Activated naive CD8-positive, alpha-beta T cell (primary cell): ENCODE measurements at regions not wholly inside any gene's neighbourhood (a gene's known extent, or its start where the extent isn't known, plus 50 kb on each side); places are given as distances from the start of the nearest gene placed in this dataset.
"Not testable (repeated sequence)": the region's sequence is repeated elsewhere in the genome, so short reads cannot be mapped to it uniquely, and the experiment has no call there.

Source experiments
- H3K27ac Mint-ChIP-seq: one replicate; pipeline ENCODE4 v1.8.0; 2021; ENCODE audit warnings: mixed read lengths
- H3K27me3 Mint-ChIP-seq: one replicate; pipeline ENCODE4 v1.8.0; 2021; ENCODE audit warnings: mixed read lengths
- H3K36me3 Mint-ChIP-seq: one replicate; pipeline ENCODE4 v1.8.0; 2021; ENCODE audit warnings: mixed read lengths
- H3K4me1 Mint-ChIP-seq: one replicate; pipeline ENCODE4 v1.8.0; 2021; ENCODE audit warnings: low read depth, mixed read lengths
- H3K4me3 Mint-ChIP-seq: one replicate; pipeline ENCODE4 v1.8.0; 2021; ENCODE audit warnings: mild to moderate bottlenecking, mixed read lengths
- H3K9me3 Mint-ChIP-seq: one replicate; pipeline ENCODE4 v1.8.0; 2021; ENCODE audit warnings: low read depth, mixed read lengths

DNA sequence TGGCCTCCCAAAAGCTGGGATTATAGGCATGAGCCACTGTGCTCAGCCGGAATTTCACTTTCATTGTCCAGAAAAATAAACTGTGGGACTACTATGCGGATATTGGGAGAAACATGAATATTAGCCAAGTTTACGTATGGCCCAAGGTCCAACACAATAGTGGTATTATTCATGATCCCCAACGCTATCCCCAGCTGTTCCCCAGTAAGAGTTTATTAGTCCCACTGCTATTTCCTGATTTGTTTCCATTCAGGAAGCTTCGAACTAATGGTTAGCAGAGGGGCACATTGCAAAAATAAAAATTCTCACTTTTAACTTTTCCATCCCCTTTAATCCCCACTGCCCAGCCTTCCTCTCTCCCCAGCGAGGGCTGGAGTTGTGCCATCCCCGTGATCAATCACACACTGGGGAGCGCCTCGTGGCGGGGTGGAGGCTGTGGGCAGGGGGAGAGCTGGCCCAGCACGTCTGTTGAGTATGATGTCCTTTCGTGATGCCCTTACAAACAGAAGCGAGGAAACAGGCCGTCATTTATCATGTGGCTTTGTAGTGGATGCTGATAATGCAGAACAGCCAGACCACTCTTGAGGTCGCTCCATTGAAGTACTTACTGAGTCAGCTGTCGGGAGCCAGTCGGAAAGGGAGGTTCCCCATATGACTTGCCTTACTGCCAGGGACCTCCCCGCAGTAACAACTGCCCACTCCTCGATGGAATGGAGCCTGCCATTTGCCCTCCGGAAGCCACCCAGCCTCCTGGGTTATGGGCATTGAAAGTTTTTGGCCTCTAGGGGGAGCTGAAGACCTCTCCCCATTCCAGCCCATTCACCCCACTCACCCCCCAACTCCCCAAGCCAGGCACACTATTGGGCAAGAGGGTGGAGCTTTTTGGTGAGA lies 117.0 kb downstream of the KDR start:
- peaks cover 2% of the 10 kb centered on the region for H3K27me3 Mint-ChIP-seq
- H3K4me3 Mint-ChIP-seq = no peak overlapping the region
- no peaks in the 10 kb centered on the region for H3K9me3 Mint-ChIP-seq
- H3K36me3 Mint-ChIP-seq = no peaks in the 10 kb centered on the region
- no peak overlapping the region for H3K27ac Mint-ChIP-seq
- H3K4me1 Mint-ChIP-seq = no peaks in the 10 kb centered on the region

DNA sequence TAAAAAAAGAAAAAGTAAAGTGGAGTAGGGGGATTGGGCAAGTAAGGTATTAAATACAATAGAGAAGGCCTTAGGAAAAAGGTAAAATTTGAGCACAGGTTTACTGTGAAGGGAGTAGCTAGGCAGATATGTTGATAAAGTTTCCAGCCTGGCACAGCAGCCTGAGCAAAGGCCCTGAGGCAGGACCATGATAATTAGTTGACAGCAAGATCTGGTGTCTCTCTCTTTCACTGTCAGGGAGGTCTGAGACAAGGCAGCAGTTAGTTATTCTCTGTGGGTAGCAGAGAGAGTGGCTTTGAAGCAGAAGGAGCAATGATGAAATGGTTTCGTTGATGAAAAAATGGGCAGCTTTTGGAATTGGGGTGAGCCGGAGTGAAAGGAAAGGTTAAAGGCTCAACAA lies 119.5 kb downstream of the KDR start:
- Mint-ChIP-seq H3K27ac (no peak overlapping the region), H3K27me3 (peaks cover 2% of the 10 kb centered on the region), H3K36me3 (no peaks in the 10 kb centered on the region), H3K4me1 (no peaks in the 10 kb centered on the region), H3K9me3 (no peaks in the 10 kb centered on the region), H3K4me3 (no peak overlapping the region)

DNA sequence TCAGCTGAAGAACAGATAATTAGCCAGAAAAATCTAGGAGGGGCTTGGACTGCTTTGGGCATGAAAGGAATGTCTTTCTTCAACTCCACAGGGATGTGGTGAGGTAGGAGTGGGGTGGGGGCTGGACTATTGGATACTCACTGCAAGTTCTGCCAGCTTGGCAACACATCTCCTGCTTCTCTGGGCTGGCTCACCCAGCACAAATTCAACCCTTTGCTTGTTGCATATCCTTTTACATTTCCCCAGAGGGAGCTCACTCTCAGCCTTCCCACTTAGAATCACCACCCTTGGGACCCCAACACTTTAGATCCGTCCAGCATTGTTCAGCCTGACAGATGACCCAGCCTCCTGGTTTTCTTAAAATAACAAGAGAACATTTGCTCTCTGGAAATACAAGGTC lies 120.6 kb downstream of the KDR start:
- H3K9me3 Mint-ChIP-seq = no peaks in the 10 kb centered on the region
- no peak overlapping the region for H3K27ac Mint-ChIP-seq
- no peak overlapping the region for H3K4me3 Mint-ChIP-seq
- H3K27me3 Mint-ChIP-seq = peaks cover 2% of the 10 kb centered on the region
- H3K36me3 Mint-ChIP-seq = no peaks in the 10 kb centered on the region
- no peaks in the 10 kb centered on the region for H3K4me1 Mint-ChIP-seq

DNA sequence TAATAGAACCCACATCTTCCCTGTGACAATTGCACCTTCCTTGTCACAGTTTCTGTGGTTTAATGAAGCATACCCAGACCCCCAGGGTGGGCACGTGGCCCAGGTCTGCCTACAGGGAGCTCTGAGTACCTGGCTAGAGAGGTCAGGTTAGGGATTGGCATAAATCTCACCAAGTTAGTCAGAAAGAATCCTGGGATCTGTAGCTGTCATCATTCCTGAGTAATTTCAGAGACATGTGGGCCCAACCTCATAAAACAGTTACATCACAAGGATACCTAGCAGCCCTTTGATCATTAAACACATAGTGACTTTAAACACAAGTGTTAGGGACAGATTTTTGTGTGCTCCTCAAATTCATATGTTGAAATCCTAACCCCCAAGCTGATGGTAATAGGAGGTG lies 123.0 kb downstream of the KDR start:
- Mint-ChIP-seq H3K36me3 (no peaks in the 10 kb centered on the region), H3K4me1 (no peaks in the 10 kb centered on the region), H3K27me3 (peaks cover 2% of the 10 kb centered on the region), H3K9me3 (no peaks in the 10 kb centered on the region), H3K4me3 (no peak overlapping the region), H3K27ac (no peak overlapping the region)

DNA sequence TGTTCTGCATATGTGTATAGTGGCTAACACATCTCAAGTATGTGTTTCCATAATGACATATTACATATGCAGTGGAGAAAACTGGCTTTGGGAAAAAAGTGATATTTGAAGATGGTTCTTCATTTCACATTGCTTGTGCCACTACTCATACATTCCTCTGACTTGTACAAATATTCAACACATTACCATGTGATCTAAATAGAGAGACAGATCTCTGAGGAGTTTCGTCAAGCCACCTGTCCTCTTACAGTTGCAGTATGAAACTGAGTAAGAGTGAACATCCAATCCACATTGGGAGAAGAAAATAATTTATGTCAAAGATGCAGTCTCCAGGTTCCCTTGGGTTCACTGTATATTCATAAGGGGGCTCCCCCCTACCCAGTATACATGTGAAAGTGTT lies 123.9 kb downstream of the KDR start:
- no peaks in the 10 kb centered on the region for H3K36me3 Mint-ChIP-seq
- no peak overlapping the region for H3K4me3 Mint-ChIP-seq
- H3K27ac Mint-ChIP-seq = no peak overlapping the region
- H3K4me1 Mint-ChIP-seq = no peaks in the 10 kb centered on the region
- H3K27me3 Mint-ChIP-seq = peaks cover 2% of the 10 kb centered on the region
- H3K9me3 Mint-ChIP-seq = no peaks in the 10 kb centered on the region

DNA sequence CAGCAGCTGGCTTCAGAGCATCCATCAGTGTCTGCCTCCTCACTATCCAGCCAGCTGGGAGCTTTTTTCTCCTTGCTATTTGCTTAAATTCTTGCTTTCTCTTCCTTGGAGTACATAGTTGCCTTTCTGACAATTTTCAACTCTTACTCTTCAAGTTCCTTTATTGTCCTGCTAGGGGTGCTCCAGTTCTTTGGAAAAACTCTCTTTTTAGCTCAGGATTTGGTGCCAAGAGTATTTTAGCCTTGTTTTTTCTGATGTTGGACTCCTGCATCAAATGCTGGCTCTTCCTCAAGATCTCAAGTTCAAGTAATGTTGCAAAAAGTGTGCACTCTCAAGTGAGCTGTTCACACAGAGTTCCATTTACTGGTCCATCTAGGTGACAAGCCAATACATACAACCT lies 126.4 kb downstream of the KDR start:
- Mint-ChIP-seq H3K4me1 (no peaks in the 10 kb centered on the region), H3K27ac (no peak overlapping the region), H3K27me3 (peaks cover 1% of the 10 kb centered on the region), H3K9me3 (no peaks in the 10 kb centered on the region), H3K4me3 (no peak overlapping the region), H3K36me3 (no peaks in the 10 kb centered on the region)

DNA sequence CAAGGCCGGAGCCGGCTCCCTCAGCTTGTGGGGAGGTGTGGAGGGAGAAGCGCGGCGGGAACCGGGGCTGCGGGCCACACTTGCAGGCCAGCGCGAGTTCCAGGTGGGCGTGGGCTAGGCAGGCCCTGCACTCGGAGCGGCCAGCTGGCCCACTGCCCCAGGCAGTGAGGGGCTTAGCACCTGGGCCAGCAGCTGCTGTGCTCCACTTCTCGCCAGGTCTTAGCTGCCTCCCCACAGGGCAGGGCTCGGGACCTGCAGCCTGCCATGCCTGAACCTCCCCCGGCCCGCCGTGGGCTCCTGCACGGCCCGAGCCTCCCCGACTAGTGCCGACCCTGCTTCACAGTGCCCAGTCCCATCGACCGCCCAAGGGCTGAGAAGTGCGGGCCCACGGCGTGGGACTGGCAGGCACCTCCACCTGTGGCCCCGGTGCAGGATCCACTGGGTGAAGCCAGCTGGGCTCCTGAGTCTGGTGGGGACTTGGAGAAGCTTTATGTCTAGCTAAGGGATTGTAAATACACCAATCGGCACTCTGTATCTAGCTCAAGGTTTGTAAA lies 131.8 kb downstream of the KDR start:
- not testable (repeated sequence) for H3K4me3 Mint-ChIP-seq, H3K36me3 Mint-ChIP-seq, H3K27ac Mint-ChIP-seq, H3K27me3 Mint-ChIP-seq, H3K4me1 Mint-ChIP-seq
- H3K9me3 Mint-ChIP-seq = peaks cover 18% of the 10 kb centered on the region

DNA sequence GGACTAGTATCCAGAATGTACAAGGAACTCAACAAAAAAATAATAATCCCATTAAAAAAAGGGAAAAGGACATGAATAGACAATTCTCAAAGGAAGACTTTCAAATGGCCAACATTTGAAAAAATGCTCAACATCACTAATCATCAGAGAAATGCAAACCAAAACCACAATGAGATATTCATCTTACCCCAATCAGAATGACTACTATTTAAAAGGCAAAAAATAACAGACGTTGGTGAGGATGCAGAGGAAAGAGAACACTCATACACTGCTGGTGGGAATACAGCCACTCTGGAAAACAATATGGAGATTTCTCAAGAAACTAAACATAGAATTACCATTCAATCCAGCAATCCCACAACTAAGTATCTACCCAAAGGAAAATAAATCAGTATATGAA lies 133.1 kb downstream of the KDR start:
- H3K27ac Mint-ChIP-seq = no peak overlapping the region
- H3K4me3 Mint-ChIP-seq = no peak overlapping the region
- peaks cover 22% of the 10 kb centered on the region for H3K9me3 Mint-ChIP-seq
- no peaks in the 10 kb centered on the region for H3K4me1 Mint-ChIP-seq
- peaks cover 3% of the 10 kb centered on the region for H3K36me3 Mint-ChIP-seq
- peaks cover 2% of the 10 kb centered on the region for H3K27me3 Mint-ChIP-seq

DNA sequence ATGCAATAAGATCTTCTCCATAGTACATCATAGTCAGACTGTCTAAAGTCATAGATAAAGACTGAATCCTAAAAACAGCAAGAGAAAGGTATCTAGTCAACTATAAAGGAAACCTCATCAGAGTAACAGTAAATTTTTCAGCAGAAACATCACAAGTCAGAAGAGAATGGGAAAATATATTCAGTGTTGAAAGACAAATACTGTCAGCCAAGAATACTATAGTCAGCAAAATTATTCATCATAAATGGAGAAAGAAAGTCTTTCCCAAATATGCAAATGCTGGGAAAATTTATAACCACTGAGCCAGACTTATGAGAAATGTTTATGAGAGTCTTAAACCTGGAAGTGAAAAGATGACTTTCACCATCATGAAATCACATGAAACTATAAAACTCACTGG lies 136.7 kb downstream of the KDR start:
- Mint-ChIP-seq H3K4me1 (no peaks in the 10 kb centered on the region), H3K27me3 (peaks cover 2% of the 10 kb centered on the region), H3K4me3 (no peak overlapping the region), H3K9me3 (peaks cover 24% of the 10 kb centered on the region), H3K36me3 (peaks cover 6% of the 10 kb centered on the region), H3K27ac (no peak overlapping the region)

DNA sequence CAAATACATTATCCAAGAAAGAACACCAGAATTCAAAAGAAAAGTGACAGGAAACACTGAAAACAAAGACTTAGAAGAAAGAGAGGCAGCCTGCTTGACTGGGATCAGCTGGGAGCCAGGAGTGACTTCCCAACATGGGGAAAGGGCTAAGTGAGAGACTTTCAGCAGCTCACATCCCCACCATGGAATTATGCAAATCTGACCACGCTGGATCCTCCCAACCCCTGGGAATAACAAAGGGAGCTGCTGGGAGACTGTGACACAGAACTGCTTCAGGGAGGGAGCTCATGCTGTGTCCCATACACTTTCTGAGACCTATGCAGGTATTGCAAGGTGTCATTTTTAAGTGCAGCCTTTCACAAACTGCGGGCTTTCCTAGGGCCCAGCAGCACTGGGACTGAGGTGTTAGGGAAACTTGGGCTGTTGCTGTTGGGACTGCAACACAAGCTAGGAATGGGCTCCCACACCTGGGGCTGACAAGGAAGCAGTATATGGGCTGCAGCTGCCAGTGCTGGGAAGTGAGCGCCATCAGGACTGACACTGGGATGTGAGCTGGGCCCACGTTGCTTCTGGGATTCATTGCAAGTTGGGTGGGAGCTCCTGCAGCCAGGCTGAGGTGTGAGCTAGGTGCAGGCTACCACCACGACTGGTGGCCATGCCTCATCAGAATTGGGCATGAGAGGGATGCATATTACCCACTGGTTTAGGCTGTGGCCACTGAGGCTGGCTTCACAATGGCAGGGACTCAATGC lies 139.1 kb downstream of the KDR start:
- Mint-ChIP-seq H3K36me3 (peaks cover 6% of the 10 kb centered on the region), H3K27ac (no peak overlapping the region), H3K27me3 (peaks cover 2% of the 10 kb centered on the region), H3K4me3 (no peak overlapping the region), H3K9me3 (peaks cover 17% of the 10 kb centered on the region), H3K4me1 (no peaks in the 10 kb centered on the region)

DNA sequence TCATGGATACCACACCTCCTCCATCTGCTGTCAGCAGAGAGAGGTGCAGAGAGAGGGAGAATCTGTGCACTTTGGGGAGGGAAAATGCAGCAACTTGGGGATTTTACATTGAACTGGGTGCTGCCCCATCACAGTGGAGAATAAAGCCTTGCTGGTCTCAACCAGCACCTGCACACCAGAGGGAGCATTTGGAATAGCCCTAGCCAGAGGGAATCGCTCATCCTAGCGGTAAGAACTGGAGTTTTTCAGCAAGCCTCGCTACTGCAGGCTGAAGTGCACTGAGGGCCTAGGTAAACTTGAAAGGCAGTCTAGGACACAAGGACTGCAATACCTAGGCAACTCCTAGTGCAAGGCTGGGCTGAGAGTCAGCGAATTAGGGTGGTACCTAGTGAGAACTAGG lies 148.7 kb downstream of the KDR start:
- Mint-ChIP-seq H3K4me1 (no peaks in the 10 kb centered on the region), H3K4me3 (no peak overlapping the region), H3K36me3 (no peaks in the 10 kb centered on the region), H3K27ac (no peak overlapping the region), H3K9me3 (peaks cover 5% of the 10 kb centered on the region), H3K27me3 (peaks cover 5% of the 10 kb centered on the region)

DNA sequence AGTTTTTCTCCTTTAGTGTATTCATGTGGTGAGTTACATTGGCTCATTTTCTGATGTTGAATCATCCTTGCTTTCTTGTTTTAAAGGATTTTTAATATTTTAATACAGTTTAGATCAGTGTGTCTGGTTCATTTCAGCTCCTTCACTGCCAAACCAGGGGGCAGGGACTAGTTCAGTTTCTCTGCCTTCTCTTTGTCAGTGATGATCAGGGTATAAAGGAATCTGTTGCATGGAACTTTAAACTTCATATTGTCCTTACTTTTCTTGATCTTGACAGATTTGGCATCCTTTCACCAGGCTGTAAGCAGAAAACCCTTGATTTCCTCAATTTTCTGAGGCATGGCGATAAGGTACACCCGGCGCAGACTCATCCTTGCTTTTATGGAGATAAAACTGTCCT lies 149.4 kb downstream of the KDR start:
- Mint-ChIP-seq H3K27me3 (peaks cover 5% of the 10 kb centered on the region), H3K36me3 (no peaks in the 10 kb centered on the region), H3K27ac (no peak overlapping the region), H3K9me3 (peaks cover 5% of the 10 kb centered on the region), H3K4me3 (no peak overlapping the region), H3K4me1 (no peaks in the 10 kb centered on the region)

DNA sequence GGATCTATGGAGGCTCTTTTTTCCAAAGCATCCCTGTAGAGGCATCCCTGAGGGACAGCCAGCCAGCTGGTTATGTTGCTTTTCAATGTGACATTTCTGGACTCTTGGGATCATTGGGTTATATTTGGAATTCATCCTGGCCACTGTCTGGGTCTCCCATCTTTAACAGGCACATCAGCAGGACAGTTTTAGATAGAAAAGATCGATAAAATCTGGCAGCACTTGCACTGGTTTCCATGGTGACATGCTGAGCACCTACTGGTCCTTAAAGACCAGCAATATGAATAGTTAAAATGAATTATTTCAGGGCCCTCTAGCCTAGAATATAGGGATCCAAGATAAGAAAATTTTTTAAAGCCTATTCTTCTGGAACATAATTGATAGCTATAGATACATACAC lies 151.6 kb downstream of the KDR start:
- Mint-ChIP-seq H3K4me1 (no peaks in the 10 kb centered on the region), H3K27me3 (peaks cover 5% of the 10 kb centered on the region), H3K9me3 (no peaks in the 10 kb centered on the region), H3K27ac (no peak overlapping the region), H3K4me3 (no peak overlapping the region), H3K36me3 (no peaks in the 10 kb centered on the region)

DNA sequence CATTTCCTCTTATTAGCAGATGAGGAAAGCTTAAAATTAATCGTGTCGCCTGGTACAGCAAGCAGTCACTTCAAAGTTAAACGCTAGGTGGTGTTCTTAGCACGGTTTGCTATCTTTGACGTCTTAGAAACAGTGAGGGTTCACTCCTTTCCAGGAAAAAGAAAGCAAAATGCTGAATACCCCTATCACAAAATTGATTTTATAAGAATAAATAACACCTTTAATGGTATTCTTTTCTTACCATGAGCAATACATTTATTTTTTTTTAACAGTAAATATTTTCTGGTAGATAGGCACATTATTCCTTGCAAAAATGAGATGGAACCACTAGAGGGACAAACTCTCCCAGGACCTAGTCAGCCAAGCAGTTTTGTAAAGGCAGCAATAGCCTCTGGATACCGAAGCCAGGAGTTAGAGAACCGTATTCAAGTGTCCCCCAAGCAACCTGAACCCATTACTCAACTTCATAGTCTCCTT lies 153.9 kb downstream of the KDR start:
- no peak overlapping the region for H3K27ac Mint-ChIP-seq
- H3K4me3 Mint-ChIP-seq = no peak overlapping the region
- no peaks in the 10 kb centered on the region for H3K4me1 Mint-ChIP-seq
- H3K9me3 Mint-ChIP-seq = no peaks in the 10 kb centered on the region
- H3K36me3 Mint-ChIP-seq = no peaks in the 10 kb centered on the region
- peaks cover 3% of the 10 kb centered on the region for H3K27me3 Mint-ChIP-seq

DNA sequence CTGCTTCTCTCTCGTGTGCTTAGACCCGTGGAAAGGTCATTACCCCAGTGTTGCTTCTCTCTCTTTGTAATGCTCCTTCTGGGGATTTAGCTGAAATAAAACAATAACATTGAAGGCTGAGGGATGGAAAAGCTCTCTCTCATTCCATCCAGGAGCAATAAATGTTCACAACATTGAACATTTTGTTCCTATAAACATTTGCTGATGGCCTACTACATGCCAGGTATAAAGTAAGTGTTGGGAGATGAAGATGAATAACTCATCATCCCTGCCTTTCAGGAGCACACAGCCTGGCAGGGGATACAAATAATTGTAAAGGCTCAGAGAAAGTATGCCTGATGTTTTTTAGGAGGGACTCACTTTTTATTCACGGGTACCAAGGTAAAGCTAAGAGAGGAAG lies 158.1 kb downstream of the KDR start:
- H3K27ac Mint-ChIP-seq = no peak overlapping the region

More for the DNA sequence above, 158.1 kb downstream of the KDR start:
- Mint-ChIP-seq H3K36me3 (no peaks in the 10 kb centered on the region), H3K27me3 (no peaks in the 10 kb centered on the region), H3K9me3 (no peaks in the 10 kb centered on the region), H3K4me3 (no peak overlapping the region), H3K4me1 (no peaks in the 10 kb centered on the region)
